ENCODE measurements at regions not wholly inside any gene's neighbourhood (a gene's known extent, or its start where the extent isn't known, plus 50 kb on each side); places are given as distances from the start of the nearest gene placed in this dataset.

- TF ChIP-seq CTCF (IDR thresholded peaks at IDR 0.05) (no peak), POLR2A (IDR thresholded peaks at IDR 0.05) (no peak)
Observed at GRCh38 chr11:29844031-29844430, 172.8 kb downstream of the KCNA4 start.
